ENCODE measurements at regions not wholly inside any gene's neighbourhood (a gene's known extent, or its start where the extent isn't known, plus 50 kb on each side); places are given as distances from the start of the nearest gene placed in this dataset.
A peak's percentile ranks its signal among the peaks of the same experiment; 100 is the strongest.

DNA sequence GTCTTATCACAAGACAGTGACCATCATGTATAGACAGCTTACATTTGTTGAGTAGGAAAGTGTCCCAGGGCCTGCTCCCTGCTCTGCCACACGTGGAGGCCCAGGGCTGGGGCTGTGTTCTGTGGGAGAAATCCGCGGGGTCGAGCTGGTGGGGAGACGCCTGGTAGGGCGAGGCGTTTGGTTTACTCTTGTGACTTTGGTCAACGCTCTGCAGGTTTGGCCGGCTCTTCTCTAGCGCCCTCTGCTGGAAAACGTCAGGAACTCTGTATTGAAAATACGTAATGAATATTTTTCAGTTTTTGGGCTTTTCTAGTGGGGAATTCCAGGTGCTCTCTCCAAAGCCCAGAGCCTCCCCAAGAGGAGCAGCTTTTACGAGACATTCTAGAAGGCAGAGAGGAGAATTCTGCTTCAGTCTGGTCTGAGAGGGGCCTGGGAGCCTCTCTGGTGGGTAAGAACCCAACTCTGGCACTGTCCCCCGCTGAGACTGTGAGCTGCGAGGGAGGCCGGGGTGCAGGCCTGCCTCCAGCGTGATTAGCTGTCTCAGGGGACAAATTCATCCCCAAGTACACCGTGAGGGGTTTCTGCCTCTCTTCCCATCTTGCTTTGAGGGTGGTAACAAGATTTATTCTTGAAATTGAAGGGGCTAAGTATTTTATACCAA is 112.6 kb upstream of the RALGAPA2 start:
- no peaks in the 10 kb centered on the region for H3K36me3 Mint-ChIP-seq (ENCODE audit: low read depth)
- no peaks in the 10 kb centered on the region for H3K9me3 Mint-ChIP-seq
- no peak overlapping the region for H3K27ac Mint-ChIP-seq
- no peak overlapping the region for H3K4me3 Mint-ChIP-seq
- H3K27me3 Mint-ChIP-seq (ENCODE audit: insufficient read depth), result peaks cover 2% of the 10 kb centered on the region
- intact Hi-C loops (cut with micrococcal nuclease), result loop anchor here (1.0 kb wide), 1 partner anchor 160 kb away; no protein-coding TSS in a partner anchor
- H3K4me1 Mint-ChIP-seq (ENCODE audit: low read depth), result no peaks in the 10 kb centered on the region
- DNase-seq (ENCODE audit: low spot score), result peak; percentile 36

DNA sequence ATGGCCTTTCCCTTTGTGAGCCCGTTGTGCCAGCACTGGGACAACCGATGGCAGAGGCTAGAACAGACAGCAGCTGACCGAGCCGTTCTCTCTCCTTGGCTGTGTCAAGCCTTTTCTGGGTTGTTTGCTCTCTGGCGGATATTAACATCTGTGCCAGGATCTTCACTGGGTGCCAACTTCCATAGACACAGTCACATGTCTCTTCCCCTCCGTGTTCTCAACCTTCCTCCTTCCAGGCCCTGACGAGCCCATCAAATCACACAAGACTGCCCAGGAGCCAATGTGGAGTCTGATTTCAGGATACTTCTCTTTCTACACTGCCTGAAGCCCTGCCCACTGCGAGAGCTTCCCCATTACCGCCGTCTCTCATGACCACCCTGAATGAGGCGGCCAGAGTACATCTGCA is 111.0 kb upstream of the RALGAPA2 start:
- no peak overlapping the region for H3K4me3 Mint-ChIP-seq
- DNase-seq (ENCODE audit: low spot score), result no peak
- intact Hi-C loops (cut with micrococcal nuclease), result no loop called here
- peaks cover 2% of the 10 kb centered on the region for H3K27me3 Mint-ChIP-seq (ENCODE audit: insufficient read depth)
- H3K27ac Mint-ChIP-seq, result no peak overlapping the region
- no peaks in the 10 kb centered on the region for H3K9me3 Mint-ChIP-seq
- no peaks in the 10 kb centered on the region for H3K36me3 Mint-ChIP-seq (ENCODE audit: low read depth)
- no peaks in the 10 kb centered on the region for H3K4me1 Mint-ChIP-seq (ENCODE audit: low read depth)

DNA sequence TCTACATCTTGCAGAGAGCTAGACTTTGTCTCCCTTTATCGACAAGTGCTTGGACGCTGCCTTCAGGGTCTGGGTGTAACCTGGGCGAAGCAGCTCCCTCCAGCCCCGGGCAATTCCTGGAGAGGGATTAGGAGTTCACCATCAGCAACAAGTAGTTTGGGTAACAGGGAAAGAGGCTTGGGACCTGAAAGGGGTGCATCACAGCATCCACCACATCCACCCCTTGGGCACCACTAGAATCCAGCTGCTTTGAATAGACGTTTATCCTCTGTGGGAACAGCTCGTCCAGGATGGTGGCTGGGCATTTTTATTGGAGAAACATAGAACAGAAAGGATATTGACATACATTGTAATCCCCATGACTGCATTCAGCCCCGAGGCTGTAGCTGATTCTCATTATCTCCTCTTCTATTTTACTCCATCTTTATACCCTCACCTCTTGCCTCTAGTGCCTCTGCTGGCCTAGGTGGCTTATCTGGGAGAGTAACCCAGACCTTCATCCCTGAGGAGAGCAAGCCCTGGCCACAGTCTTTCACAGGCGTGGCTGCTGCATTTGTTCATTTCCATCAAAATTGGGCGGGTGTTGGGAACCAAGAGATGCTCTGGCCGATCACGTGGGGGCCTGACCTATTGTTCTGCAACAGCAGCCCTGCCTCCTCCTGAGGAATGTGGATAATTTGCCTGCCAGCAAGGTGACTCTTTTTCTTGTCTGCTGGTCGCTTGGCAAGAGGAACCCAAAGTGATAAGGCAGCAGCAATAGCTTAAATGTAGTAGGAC is 109.2 kb upstream of the RALGAPA2 start:
- H3K27me3 Mint-ChIP-seq (ENCODE audit: insufficient read depth), result peaks cover 4% of the 10 kb centered on the region
- DNase-seq (ENCODE audit: low spot score), result no peak
- no peak overlapping the region for H3K27ac Mint-ChIP-seq
- H3K4me1 Mint-ChIP-seq (ENCODE audit: low read depth), result no peaks in the 10 kb centered on the region
- H3K9me3 Mint-ChIP-seq, result no peaks in the 10 kb centered on the region
- intact Hi-C loops (cut with micrococcal nuclease), result no loop called here
- no peaks in the 10 kb centered on the region for H3K36me3 Mint-ChIP-seq (ENCODE audit: low read depth)
- no peak overlapping the region for H3K4me3 Mint-ChIP-seq

GRCh38 chr20:20820785-20821483 is 108.5 kb upstream of the RALGAPA2 start:
- no peak for DNase-seq (ENCODE audit: low spot score)
- Mint-ChIP-seq H3K4me1 (ENCODE audit: low read depth) (no peaks in the 10 kb centered on the region), H3K27ac (no peak overlapping the region), H3K4me3 (no peak overlapping the region), H3K9me3 (no peaks in the 10 kb centered on the region), H3K27me3 (ENCODE audit: insufficient read depth) (peaks cover 4% of the 10 kb centered on the region), H3K36me3 (ENCODE audit: low read depth) (no peaks in the 10 kb centered on the region)
- intact Hi-C loops (cut with micrococcal nuclease), result no loop called here

DNA sequence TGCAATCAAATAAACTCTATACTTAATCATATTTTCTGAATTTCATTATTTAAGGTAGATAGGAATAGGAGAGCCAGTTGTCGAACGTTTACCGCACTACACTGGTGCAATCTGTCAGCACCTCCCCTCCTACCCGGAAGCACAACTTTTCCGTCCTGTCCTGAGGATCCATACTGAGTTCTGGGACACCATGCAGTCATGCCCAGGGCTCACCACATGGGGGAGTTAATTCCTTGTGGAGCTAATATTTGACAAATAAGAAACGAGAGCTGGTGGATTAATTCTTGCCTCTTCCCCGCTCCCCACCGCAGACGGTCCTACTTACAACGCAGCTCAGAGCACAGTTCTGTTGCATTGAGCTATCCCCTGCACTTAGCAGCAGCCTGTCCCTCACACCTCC is 107.7 kb upstream of the RALGAPA2 start:
- Mint-ChIP-seq H3K36me3 (ENCODE audit: low read depth) (no peaks in the 10 kb centered on the region), H3K27me3 (ENCODE audit: insufficient read depth) (peaks cover 4% of the 10 kb centered on the region), H3K4me3 (no peak overlapping the region), H3K4me1 (ENCODE audit: low read depth) (no peaks in the 10 kb centered on the region), H3K9me3 (no peaks in the 10 kb centered on the region), H3K27ac (no peak overlapping the region)
- intact Hi-C loops (cut with micrococcal nuclease), result no loop called here
- no peak for DNase-seq (ENCODE audit: low spot score)

DNA sequence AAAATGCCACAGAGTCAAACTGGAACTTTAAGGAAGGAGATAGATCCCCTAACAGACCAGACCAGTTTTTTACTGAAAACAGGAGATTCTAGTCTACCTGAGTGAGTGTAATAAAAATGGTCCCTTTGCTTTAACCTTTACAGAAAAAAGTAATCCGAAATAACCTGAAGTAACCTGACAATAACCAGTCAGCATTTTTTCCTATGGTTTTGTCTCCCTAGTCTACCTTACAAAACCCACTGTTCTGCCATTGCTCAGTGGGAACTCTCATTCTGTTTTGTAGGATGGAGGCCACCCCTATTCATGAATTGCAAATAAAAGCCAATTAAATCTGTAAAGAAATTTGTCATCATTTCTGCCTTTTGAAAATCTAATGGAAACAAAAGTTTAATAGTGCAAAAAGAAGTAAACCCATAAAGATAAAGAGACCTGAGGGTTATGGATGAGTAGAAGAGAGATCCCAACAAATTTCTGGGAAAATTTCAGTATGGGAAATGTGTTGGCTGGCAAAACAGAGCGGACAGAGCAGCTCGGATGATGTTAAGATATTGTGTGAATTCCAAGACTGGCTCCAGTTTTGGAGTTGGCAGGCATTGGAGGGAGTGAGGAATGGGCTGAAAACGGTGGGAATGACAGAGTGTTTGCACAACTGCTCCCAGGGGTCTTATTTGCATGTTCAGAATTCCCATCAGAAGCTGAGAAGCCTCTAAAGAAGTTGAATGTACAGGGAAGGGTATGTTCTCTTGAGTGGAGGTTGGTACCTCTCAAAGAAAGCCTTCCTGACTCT is 104.7 kb upstream of the RALGAPA2 start:
- no peaks in the 10 kb centered on the region for H3K36me3 Mint-ChIP-seq (ENCODE audit: low read depth)
- no peaks in the 10 kb centered on the region for H3K9me3 Mint-ChIP-seq
- H3K27ac Mint-ChIP-seq, result no peak overlapping the region
- H3K4me1 Mint-ChIP-seq (ENCODE audit: low read depth), result no peaks in the 10 kb centered on the region
- H3K27me3 Mint-ChIP-seq (ENCODE audit: insufficient read depth), result peaks cover 2% of the 10 kb centered on the region
- intact Hi-C loops (cut with micrococcal nuclease), result no loop called here
- H3K4me3 Mint-ChIP-seq, result no peak overlapping the region
- DNase-seq (ENCODE audit: low spot score), result no peak

DNA sequence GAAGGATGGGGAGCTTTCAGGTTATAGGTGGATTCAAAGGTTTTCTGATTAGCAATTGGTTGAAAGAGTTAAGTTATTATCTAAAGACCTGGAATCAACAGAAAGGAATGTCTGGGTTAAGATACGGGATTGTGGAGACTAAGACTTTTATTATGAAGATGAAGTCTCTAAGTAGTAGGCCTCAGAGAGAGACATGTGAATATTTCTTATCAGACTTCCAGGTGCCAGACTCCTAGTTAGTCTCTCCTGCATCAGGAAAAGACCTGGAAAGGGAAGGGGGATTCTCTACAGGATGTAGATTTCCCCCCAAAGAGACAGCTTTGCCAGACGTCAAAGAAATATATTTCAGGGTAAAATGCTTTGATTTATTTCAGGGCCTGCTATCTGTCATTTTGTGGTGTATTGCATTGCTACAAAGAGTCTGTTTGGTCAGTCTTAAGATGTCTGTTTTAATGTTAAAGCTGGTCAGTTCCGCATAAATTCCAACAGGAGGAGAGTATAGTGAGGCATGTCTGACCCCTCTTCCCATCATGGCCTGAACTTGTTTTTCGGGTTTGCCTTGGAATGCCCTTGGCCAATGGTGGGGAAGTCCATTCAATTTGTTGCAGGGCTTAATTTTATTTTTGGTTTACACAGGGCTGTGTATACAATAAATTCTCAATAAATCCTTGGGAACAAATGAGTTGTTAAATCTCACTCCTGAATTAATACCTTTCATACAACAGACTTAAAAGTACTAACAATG is 103.4 kb upstream of the RALGAPA2 start:
- Mint-ChIP-seq H3K27me3 (ENCODE audit: insufficient read depth) (peaks cover 8% of the 10 kb centered on the region), H3K9me3 (no peaks in the 10 kb centered on the region), H3K4me3 (no peak overlapping the region), H3K27ac (no peak overlapping the region), H3K4me1 (ENCODE audit: low read depth) (no peaks in the 10 kb centered on the region), H3K36me3 (ENCODE audit: low read depth) (no peaks in the 10 kb centered on the region)
- no peak for DNase-seq (ENCODE audit: low spot score)
- intact Hi-C loops (cut with micrococcal nuclease), result no loop called here

- intact Hi-C loops (cut with micrococcal nuclease), result no loop called here
- Mint-ChIP-seq H3K4me3 (no peak overlapping the region), H3K9me3 (no peaks in the 10 kb centered on the region), H3K4me1 (ENCODE audit: low read depth) (no peaks in the 10 kb centered on the region), H3K36me3 (ENCODE audit: low read depth) (no peaks in the 10 kb centered on the region), H3K27me3 (ENCODE audit: insufficient read depth) (peaks cover 10% of the 10 kb centered on the region), H3K27ac (no peak overlapping the region)
- DNase-seq (ENCODE audit: low spot score), result no peak
These were observed 102.2 kb upstream of the RALGAPA2 start for GRCh38 chr20:20814685-20815084.

DNA sequence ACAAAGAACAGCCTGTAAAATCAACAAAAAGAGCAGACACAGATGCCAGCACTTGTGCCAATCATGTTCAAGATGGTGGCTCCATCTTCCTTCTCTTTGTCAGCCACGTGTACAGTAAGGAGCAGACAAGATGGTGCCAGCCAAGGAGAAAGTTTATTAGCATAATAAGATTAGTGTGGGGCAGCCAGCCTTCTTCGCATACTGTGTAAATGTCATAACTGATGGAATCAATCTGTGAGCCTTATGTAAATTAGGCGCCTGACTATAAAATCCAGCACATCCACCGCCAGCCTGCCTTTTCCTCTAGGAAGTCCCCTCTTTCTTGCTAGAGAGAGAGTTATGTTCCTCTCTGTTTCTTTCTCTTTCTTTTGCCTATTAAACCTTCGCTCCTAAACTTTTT is 99.7 kb upstream of the RALGAPA2 start:
- no peak for DNase-seq (ENCODE audit: low spot score)
- H3K4me3 Mint-ChIP-seq, result no peak overlapping the region
- peaks cover 8% of the 10 kb centered on the region for H3K27me3 Mint-ChIP-seq (ENCODE audit: insufficient read depth)
- no peaks in the 10 kb centered on the region for H3K36me3 Mint-ChIP-seq (ENCODE audit: low read depth)
- H3K4me1 Mint-ChIP-seq (ENCODE audit: low read depth), result no peaks in the 10 kb centered on the region
- H3K27ac Mint-ChIP-seq, result no peak overlapping the region
- no peaks in the 10 kb centered on the region for H3K9me3 Mint-ChIP-seq
- intact Hi-C loops (cut with micrococcal nuclease), result no loop called here

DNA sequence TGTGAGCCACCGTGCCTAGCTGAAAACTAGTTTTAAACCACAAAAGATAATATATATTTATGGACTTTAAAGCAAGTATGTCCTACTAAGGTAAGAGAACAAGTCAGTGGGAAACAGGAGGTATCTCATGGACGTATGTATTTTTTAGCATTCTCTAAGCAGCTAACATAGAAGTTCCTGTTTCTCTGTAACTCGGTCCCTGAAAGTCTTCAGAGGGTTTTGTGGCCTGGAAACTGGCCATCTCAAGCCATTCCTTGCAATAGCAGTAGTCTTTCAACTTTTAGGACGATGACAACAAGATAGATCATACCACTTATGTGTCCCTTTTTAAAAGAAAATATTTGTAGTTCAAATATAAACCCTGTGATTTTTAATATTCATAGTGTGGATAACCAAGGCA is 95.6 kb upstream of the RALGAPA2 start:
- peaks cover 8% of the 10 kb centered on the region for H3K27me3 Mint-ChIP-seq (ENCODE audit: insufficient read depth)
- no peaks in the 10 kb centered on the region for H3K9me3 Mint-ChIP-seq
- H3K36me3 Mint-ChIP-seq (ENCODE audit: low read depth), result no peaks in the 10 kb centered on the region
- H3K4me1 Mint-ChIP-seq (ENCODE audit: low read depth), result no peaks in the 10 kb centered on the region
- no peak overlapping the region for H3K4me3 Mint-ChIP-seq
- DNase-seq (ENCODE audit: low spot score), result no peak
- H3K27ac Mint-ChIP-seq, result no peak overlapping the region
- intact Hi-C loops (cut with micrococcal nuclease), result no loop called here

DNA sequence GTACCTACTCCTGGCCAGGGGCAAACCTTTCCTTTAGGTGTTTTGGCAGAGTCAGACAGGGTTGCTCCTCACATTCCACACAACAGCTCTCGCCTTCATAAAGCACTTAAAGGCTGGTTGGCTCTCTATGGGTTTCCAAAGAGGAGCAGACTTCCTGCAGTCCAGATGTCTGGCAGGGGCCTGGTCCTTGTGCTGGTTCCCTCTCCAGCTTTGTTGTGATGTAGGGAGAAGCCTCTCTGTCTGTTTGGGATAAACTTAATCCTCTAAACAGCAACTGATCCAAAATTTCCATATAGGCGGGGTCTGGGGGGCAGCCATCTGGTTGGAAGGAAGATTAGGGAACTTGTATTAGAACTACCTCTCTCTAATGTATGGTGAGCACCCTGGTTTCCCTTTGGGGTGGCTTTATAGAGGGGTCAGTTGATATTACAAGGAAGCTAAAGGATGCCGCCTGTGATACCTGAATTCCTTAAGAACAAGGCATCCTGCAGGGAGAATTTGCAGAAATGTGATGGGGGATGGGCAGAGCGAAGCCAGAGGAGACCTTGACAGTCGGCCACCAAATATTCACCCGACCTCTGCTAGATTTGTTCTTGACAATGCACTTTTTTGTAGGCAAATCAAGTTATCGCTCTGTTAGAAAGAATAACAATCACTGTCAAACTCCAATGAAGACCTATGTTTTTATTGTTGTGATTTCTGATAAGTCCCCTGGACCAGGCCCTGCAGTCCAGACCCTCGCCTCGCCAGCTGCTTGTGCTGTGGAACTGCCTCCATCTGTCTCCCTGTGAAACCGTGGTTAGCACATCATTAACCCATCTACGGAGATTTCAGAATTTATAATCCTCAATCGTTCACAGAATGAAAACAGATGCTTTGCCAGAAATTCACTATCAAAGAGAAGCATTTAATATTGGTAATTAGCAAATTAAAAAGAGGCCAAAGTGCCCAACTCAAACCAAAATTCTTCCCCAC is 94.0 kb upstream of the RALGAPA2 start:
- intact Hi-C loops (cut with micrococcal nuclease), result no loop called here
- Mint-ChIP-seq H3K9me3 (no peaks in the 10 kb centered on the region), H3K27ac (no peak overlapping the region), H3K4me3 (no peak overlapping the region), H3K4me1 (ENCODE audit: low read depth) (no peaks in the 10 kb centered on the region), H3K36me3 (ENCODE audit: low read depth) (no peaks in the 10 kb centered on the region), H3K27me3 (ENCODE audit: insufficient read depth) (peaks cover 7% of the 10 kb centered on the region)
- no peak for DNase-seq (ENCODE audit: low spot score)

All from activated T-helper 1 cell treated with anti-CD3 and anti-CD28 coated beads, Interleukin-12 subunit alpha, Interleukin-12 subunit beta, Interleukin-2, Interleukin-4 antibody, amounts not matched to agents 30 ng/mL and 10 ng/mL and 1 ng/mL, durations not matched to agents 14 hours and 24 hours and 36 hours (primary cell).